OCI-LY1 (cell line): ENCODE measurements at regions not wholly inside any gene's neighbourhood (a gene's known extent, or its start where the extent isn't known, plus 50 kb on each side); places are given as distances from the start of the nearest gene placed in this dataset.

Source experiments
- H2AFZ ChIP-seq: fragments of 200-600 bp; sonication (generic), shearing (Covaris generic); 2 replicates; pipeline ENCODE4 v1.6.0; 2014; ENCODE audit warnings: antibody characterized with exemption, mild to moderate bottlenecking, low read length
- H3F3A ChIP-seq: fragments of 200-600 bp; sonication (generic), shearing (Covaris generic); 2 replicates; pipeline ENCODE4 v1.6.0; 2014; ENCODE audit warnings: mild to moderate bottlenecking, antibody characterized with exemption, low read length, moderate library complexity; ENCODE audit not compliant: insufficient read depth
- H3K27ac ChIP-seq: fragments of 200-600 bp; sonication (generic); 2 replicates; pipeline ENCODE4 v1.5.1; 2014; ENCODE audit warnings: low read length, mixed run types, mild to moderate bottlenecking, low read depth; ENCODE audit not compliant: poor library complexity, severe bottlenecking
- H3K27me3 ChIP-seq: fragments of 200-600 bp; sonication (generic); 2 replicates; pipeline ENCODE4 v1.6.0; 2014; ENCODE audit warnings: antibody characterized with exemption, mild to moderate bottlenecking, low read length, moderate library complexity; ENCODE audit not compliant: insufficient read depth
- H3K36me3 ChIP-seq: fragments of 200-600 bp; sonication (generic); 2 replicates; pipeline ENCODE4 v1.6.1; 2014; ENCODE audit warnings: mild to moderate bottlenecking, antibody characterized with exemption, low read length, moderate library complexity, mixed read lengths; ENCODE audit not compliant: insufficient read depth
- H3K4me1 ChIP-seq: fragments of 200-600 bp; sonication (generic); 2 replicates; pipeline ENCODE4 v1.5.1; 2014; ENCODE audit warnings: mild to moderate bottlenecking, low read length, moderate library complexity; ENCODE audit not compliant: insufficient read depth, severe bottlenecking
- H3K4me2 ChIP-seq: fragments of 200-600 bp; sonication (generic), shearing (Covaris generic); 2 replicates; pipeline ENCODE4 v1.6.1; 2014; ENCODE audit warnings: low read length
- H3K4me3 ChIP-seq: fragments of 200-600 bp; sonication (generic); 2 replicates; pipeline ENCODE4 v1.5.1; 2014; ENCODE audit warnings: low read length, low read depth, mild to moderate bottlenecking, mixed read lengths; ENCODE audit not compliant: poor library complexity, severe bottlenecking
- H3K79me2 ChIP-seq: fragments of 200-600 bp; shearing (Covaris generic); 2 replicates; pipeline ENCODE4 v1.6.1; 2016; ENCODE audit warnings: mixed run types, low read length, mixed read lengths; ENCODE audit not compliant: insufficient read depth
- H3K9ac ChIP-seq: fragments of 200-600 bp; sonication (generic), shearing (Covaris generic); 2 replicates; pipeline ENCODE4 v1.6.1; 2014; ENCODE audit warnings: mild to moderate bottlenecking, low read length, mixed read lengths
- H3K9me2 ChIP-seq: fragments of 200-600 bp; sonication (generic), shearing (Covaris generic); 2 replicates; pipeline ENCODE4 v1.6.1; 2014; ENCODE audit warnings: low read depth, mild to moderate bottlenecking, low read length, mixed read lengths
- H3K9me3 ChIP-seq: fragments of 200-600 bp; shearing (Covaris generic); 2 replicates; pipeline ENCODE4 v1.6.1; 2014; ENCODE audit warnings: low read length, mixed read lengths
- H4K20me1 ChIP-seq: fragments of 200-600 bp; sonication (generic), shearing (Covaris generic); 2 replicates; pipeline ENCODE4 v1.6.0; 2016; ENCODE audit warnings: mild to moderate bottlenecking, low read length; ENCODE audit not compliant: insufficient read depth
- CTCF ChIP-seq: fragments of 200-600 bp; sonication (generic), shearing (Covaris generic); IDR thresholded peaks from 2 replicates; pipeline ENCODE4 v1.5.1; 2017; ENCODE audit warnings: mild to moderate bottlenecking, antibody characterized with exemption, low read length, moderate library complexity, mixed read lengths
- EZH2 ChIP-seq: fragments of 200-600 bp; sonication (generic), shearing (Covaris generic); IDR thresholded peaks from 2 replicates; pipeline ENCODE4 v1.8.0; 2017; ENCODE audit warnings: borderline replicate concordance, mixed run types, mild to moderate bottlenecking, antibody characterized with exemption, low read length, moderate library complexity, mixed read lengths

- Histone ChIP-seq H3K4me3 (no peak overlapping the region), H3F3A (no peaks in the 10 kb centered on the region), H3K9me2 (no peaks in the 10 kb centered on the region), H3K9me3 (no peaks in the 10 kb centered on the region), H3K4me1 (no peaks in the 10 kb centered on the region), H3K9ac (no peak overlapping the region), H2AFZ (no peak overlapping the region), H3K79me2 (no peaks in the 10 kb centered on the region), H3K27me3 (no peaks in the 10 kb centered on the region), H3K4me2 (no peak overlapping the region), H3K27ac (no peak overlapping the region), H4K20me1 (no peaks in the 10 kb centered on the region), H3K36me3 (no peaks in the 10 kb centered on the region)
- TF ChIP-seq EZH2 (no peak), CTCF (no peak)
These were observed 2801.9 kb downstream of the PCDH9 start for GRCh38 chr13:64428196-64428595.

GRCh38 chr13:64423467-64423866 lies 2806.7 kb downstream of the PCDH9 start:
- H3K4me2 ChIP-seq, result no peak overlapping the region
- no peaks in the 10 kb centered on the region for H4K20me1 ChIP-seq
- no peak overlapping the region for H3K9ac ChIP-seq
- H3K27ac ChIP-seq, result no peak overlapping the region
- H3F3A ChIP-seq, result no peaks in the 10 kb centered on the region
- H2AFZ ChIP-seq, result no peak overlapping the region
- H3K9me3 ChIP-seq, result no peaks in the 10 kb centered on the region
- H3K4me3 ChIP-seq, result no peak overlapping the region
- TF ChIP-seq CTCF, result no peak
- TF ChIP-seq EZH2, result no peak
- no peaks in the 10 kb centered on the region for H3K79me2 ChIP-seq
- H3K27me3 ChIP-seq, result no peaks in the 10 kb centered on the region
- H3K36me3 ChIP-seq, result no peaks in the 10 kb centered on the region
- no peaks in the 10 kb centered on the region for H3K4me1 ChIP-seq
- H3K9me2 ChIP-seq, result no peaks in the 10 kb centered on the region

- H3K27me3 ChIP-seq, result no peaks in the 10 kb centered on the region
- no peaks in the 10 kb centered on the region for H3K4me1 ChIP-seq
- no peaks in the 10 kb centered on the region for H3F3A ChIP-seq
- H3K9me2 ChIP-seq, result no peaks in the 10 kb centered on the region
- no peaks in the 10 kb centered on the region for H4K20me1 ChIP-seq
- no peak overlapping the region for H3K4me3 ChIP-seq
- H3K9ac ChIP-seq, result no peak overlapping the region
- no peak for TF ChIP-seq EZH2
- TF ChIP-seq CTCF, result no peak
- no peaks in the 10 kb centered on the region for H3K9me3 ChIP-seq
- no peaks in the 10 kb centered on the region for H3K36me3 ChIP-seq
- H3K27ac ChIP-seq, result no peak overlapping the region
- no peak overlapping the region for H3K4me2 ChIP-seq
- no peaks in the 10 kb centered on the region for H3K79me2 ChIP-seq
- H2AFZ ChIP-seq, result no peak overlapping the region
These were observed 2810.0 kb downstream of the PCDH9 start for GRCh38 chr13:64420181-64420580.
